ENCODE measurements at regions not wholly inside any gene's neighbourhood (a gene's known extent, or its start where the extent isn't known, plus 50 kb on each side); places are given as distances from the start of the nearest gene placed in this dataset.

- no peak overlapping the region for H2BK5ac ChIP-seq (ENCODE audit: low read depth, low read length, poor library complexity, severe bottlenecking)
- ChIA-PET POLR2A (ENCODE audit: unreplicated experiment) (no interaction called here), CTCF (no interaction called here)
- no peaks in the 10 kb centered on the region for H3K4me1 ChIP-seq (ENCODE audit: control insufficient read depth, insufficient read depth, low read length)
- no peak overlapping the region for H3K23ac ChIP-seq (ENCODE audit: low read depth, low read length)
- BruUV-seq (replicated peaks): no TSS peak
- no peak overlapping the region for H3K56ac ChIP-seq (ENCODE audit: extremely low read depth, insufficient read depth, low read length)
- no peak overlapping the region for H2BK20ac ChIP-seq (ENCODE audit: low read depth, low read length)
- no peak overlapping the region for H2BK15ac ChIP-seq (ENCODE audit: low read depth, low read length)
- no peak for TF ChIP-seq CEBPB (IDR thresholded peaks at IDR 0.05; ENCODE audit: low read depth, low read length)
- no peak for TF ChIP-seq NFE2L2 (IDR thresholded peaks at IDR 0.05; ENCODE audit: low read depth, low read length)
- no peak for TF ChIP-seq RFX5 (IDR thresholded peaks at IDR 0.05; ENCODE audit: low read depth, low read length)
- TF ChIP-seq MAFK (IDR thresholded peaks at IDR 0.05; ENCODE audit: low read depth, low read length): no peak
- TF ChIP-seq RAD21 (IDR thresholded peaks at IDR 0.05; ENCODE audit: low read length): no peak
- TF ChIP-seq USF2 (IDR thresholded peaks at IDR 0.05; ENCODE audit: low read depth, low read length): no peak
- ATAC-seq (ENCODE audit: low read depth): no peak
- H4K91ac ChIP-seq (ENCODE audit: insufficient read depth, low read depth, low read length): no peak overlapping the region
- no CpG with 5 or more reads among the region's 3 CpGs for WGBS, 2 experiments (ENCODE audit: extremely low coverage in 2 of 2, insufficient read length in 1 of 2)
- H2BK120ac ChIP-seq (ENCODE audit: low read depth, low read length): no peak overlapping the region
- no peak overlapping the region for H3K4ac ChIP-seq (ENCODE audit: low read depth, low read length)
- no peaks in the 10 kb centered on the region for H3K36me3 ChIP-seq (ENCODE audit: control insufficient read depth, insufficient read depth, low read length)
- in situ Hi-C loops (cut with MboI; ENCODE audit: low sequenced_read_pairs) (no loop called here), dilution Hi-C loops (cut with HindIII; ENCODE audit: low sequenced_read_pairs, unreplicated experiment) (no loop called here), intact Hi-C loops (cut with micrococcal nuclease) (no loop called here)
- no peaks in the 10 kb centered on the region for H3K9me1 ChIP-seq (ENCODE audit: insufficient read depth, low read length)
- H3K27me3 ChIP-seq (ENCODE audit: control insufficient read depth, insufficient read depth, low read length): no peaks in the 10 kb centered on the region
- H3K9ac ChIP-seq (ENCODE audit: low read depth, low read length): no peak overlapping the region
- H3K9me3 ChIP-seq (ENCODE audit: control insufficient read depth, insufficient read depth, low read length): peaks cover 6% of the 10 kb centered on the region; the same call in 1 of the 2 replicates
- H2AFZ ChIP-seq (replicated peaks; ENCODE audit: low read length, poor library complexity): no peak overlapping the region
- no peak for DNase-seq
- no peaks in the 10 kb centered on the region for H4K20me1 ChIP-seq (ENCODE audit: insufficient read depth, low read length)
- H4K8ac ChIP-seq (ENCODE audit: low read depth in 2 of 2, low read length in 2 of 2): no peak overlapping the region
- H3K14ac ChIP-seq (replicated peaks; ENCODE audit: low read depth, low read length): no peak overlapping the region
- no peak overlapping the region for H3K27ac ChIP-seq (ENCODE audit: insufficient read depth, low read length)
- H3K4me2 ChIP-seq (ENCODE audit: low read depth, low read length): no peak overlapping the region
- no peak overlapping the region for H2AK5ac ChIP-seq (ENCODE audit: low read depth, low read length)
- no peak overlapping the region for H3K4me3 ChIP-seq (ENCODE audit: insufficient read depth, low read depth, low read length)
- H2AK9ac ChIP-seq (replicated peaks; ENCODE audit: low read depth, low read length, poor library complexity): no peak overlapping the region
- H3K79me1 ChIP-seq (ENCODE audit: low read depth in 1 of 2, low read length in 2 of 2): no peaks in the 10 kb centered on the region
- H4K5ac ChIP-seq (ENCODE audit: low read depth, low read length): no peak overlapping the region
- no peak overlapping the region for H3K18ac ChIP-seq (ENCODE audit: low read depth, low read length)
Measured at GRCh38 chr6:120615238-120615637, 719.0 kb downstream of the TBC1D32 start.

Data from IMR-90 (cell line).